ENCODE measurements at regions not wholly inside any gene's neighbourhood (a gene's known extent, or its start where the extent isn't known, plus 50 kb on each side); places are given as distances from the start of the nearest gene placed in this dataset.

DNA sequence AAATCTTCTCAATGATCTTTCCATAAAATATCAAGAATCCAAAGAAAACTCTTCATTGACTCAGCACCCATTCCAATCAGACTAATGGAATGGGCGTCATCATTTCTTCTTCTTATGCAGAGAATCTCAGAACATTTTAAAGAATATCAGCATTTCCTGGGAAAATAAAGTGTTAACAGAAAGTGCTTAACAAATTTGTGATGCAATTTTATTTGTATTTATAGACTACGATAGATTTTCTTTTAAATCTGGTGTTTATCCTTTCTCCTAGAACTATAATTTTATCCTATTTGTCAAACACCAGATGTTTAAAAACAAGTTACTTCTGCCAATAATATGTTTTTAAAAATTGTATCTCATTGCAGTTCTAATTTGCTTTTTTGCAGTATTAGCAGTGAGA is 330.7 kb downstream of the COL12A1 start:
- DNase-seq: no peak

DNA sequence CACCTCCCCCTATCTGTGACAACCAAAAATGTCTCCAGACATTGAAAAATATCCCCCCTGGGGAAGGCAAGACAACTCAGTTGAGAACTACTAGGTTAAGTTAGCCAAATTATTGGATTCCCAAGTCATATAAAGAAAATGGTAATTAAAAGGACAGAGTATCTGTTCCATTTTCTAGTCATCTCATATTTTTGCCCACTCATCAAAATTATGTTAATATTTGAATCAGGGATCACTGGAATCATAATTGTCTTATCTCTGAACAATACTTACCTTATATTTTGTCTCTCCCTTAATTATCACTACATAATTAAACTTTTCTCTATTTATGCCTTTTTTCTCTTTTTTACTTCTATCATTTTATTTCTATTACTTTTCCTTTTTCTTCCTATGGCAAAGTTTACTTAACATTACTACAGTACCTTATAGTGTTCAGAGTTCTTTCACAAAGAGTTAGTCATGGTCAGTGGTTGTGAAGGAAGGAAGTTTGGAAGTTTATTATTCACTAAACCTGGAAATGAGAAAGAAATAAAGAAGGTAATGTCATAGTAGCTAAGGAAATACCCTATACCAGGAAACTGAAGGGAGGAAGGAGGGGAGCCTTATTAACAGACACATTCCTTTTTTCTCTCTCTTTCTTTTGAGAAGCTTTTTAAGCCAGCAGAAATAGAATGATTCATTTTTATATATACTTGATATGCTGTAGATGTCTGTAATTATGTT is 332.9 kb downstream of the COL12A1 start:
- DNase-seq: no peak

DNA sequence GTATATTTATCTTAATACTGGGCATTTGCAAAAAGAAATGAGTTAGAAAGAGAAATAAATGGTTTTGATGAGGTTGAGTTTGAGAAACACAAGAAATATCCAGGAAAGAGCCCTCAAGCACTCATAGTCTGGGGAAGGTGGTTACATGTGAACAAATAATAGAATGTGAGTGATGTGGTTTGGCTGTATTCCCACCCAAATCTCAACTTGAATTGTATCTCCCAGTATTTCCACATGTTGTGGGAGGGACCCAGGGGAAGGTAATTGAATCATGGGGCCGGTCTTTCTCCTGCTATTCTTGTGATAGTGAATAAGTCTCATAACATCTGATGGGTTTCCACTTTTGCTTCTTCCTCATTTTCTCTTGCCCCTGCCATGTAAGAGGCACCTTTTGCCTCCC is 334.1 kb downstream of the COL12A1 start:
- no peak for DNase-seq

DNA sequence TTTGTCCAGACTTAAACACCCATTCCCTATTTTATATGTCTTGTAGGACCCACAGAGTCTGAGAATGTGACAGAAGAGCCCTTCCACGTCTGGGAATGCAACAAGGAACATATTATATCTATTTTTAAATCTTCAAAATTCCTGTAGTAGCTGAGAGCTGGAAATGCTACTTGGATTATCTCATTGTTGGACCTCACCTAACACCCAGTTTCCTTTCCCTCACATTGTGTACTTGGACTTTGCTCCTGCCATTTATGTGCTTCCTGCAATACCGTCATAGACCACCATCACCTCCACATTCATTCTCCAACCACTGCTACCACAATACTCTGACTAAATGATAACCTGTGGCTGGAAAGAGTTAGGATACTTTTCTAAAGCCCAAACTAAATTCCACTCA is 335.4 kb downstream of the COL12A1 start:
- DNase-seq: no peak

DNA sequence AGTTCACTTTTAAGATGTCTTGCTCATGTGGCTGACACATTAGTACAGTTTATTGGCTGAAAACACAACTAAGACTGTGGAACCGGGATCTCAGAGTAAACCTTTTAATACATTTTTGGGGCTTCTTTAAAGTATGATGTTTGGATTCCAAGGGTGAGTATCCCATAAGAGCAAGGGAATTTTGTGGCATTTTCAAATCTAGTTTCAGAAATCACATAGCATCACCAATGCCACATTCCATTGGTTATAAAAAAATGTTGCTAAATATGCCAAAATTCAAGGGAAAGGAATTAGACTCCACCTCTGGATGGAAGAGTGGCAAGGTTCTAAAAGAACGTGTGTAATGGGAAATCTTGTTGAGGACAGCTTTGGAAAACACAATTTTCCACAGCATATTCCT is 338.6 kb downstream of the COL12A1 start:
- DNase-seq: no peak

DNA sequence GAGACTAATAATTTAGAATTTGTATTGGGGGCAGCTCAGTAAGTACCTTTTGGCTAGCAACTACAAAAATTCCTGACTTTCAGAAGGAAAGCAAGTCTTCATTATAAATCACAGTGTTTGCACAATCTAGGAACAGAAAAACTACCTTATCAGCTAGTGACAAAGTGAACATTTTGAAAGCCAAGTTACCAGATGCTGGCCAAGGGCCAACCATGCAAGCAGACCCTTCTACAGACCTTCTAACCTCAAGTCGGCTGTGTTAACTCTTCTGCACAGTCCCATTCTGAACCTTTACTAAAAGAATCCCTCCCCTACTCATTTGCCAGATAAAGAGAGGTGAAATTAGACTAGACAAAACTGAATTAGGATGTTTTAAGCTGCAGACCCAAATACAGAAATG is 341.9 kb downstream of the COL12A1 start:
- no peak for DNase-seq

DNA sequence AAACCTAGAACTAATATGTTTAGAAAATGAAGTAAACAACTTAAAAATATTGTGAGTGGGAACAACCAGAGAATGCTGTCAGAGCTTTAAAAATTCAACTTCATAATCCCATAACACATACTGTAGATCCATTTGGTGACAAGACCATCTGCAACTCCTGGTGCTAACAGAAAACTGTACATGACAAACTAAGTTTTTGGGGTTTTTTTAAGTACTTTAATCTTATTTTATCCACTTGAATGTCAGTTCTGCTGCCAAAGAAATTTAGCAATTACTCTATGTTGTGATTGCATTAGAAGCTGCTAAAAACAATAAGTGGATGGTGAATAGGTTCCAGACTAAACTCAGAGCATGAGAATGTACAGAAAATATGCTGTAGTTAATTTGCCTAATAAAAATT is 345.4 kb downstream of the COL12A1 start:
- no peak for DNase-seq

DNA sequence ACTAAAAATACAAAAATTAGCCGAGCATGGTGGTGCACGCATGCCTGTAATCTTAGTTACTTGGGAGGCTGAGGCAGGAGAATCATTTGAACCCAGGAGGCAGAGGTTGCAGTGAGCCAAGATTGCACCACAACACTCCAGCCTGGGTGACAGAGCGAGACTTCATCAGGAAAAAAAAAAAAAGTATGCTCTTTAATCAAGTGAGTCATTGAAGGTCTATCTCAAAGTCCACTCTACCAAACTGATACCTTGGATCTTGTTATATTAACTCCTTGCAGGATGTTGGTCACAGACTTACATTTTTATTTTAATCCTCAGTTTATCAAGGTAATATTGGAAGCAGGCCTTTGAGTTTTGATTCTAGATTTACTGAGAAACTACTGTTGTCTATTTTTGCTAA is 348.7 kb downstream of the COL12A1 start:
- no peak for DNase-seq

DNA sequence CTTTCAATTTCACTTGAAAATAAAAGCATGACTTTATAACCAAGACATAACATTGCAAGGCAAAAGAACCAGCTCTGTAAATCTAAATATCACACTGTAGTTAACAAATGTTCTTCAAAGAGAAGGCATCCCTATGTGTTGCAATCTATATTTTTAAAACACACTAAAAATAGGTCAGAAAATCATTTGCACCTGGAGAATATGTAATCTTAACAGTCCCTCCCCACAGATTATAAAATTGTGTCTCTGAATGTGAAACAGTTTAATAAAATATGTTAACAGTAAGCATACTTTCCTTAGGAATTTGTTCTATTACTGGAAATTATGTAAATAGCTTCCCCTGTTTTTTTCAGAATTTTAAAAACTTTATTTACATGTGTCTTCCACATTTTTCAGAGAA is 351.9 kb downstream of the COL12A1 start:
- no peak for DNase-seq

DNA sequence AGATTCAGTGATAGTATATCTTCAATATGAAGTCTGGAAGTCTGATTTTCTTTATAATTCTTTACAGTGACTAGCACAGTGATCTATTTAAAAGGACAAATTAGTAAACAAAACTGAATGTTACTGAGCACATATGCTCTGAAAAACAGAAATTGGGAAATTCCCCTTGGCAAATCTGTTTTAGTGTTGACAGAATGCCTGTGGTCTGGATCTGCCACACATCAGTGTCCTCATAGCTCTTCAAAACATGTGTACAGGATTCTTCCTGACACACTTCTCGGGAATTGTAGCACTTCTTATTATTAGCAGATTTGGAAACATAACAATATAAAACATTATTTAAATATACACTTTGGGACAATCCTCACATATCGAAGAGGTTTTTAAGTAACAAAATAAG is 354.3 kb downstream of the COL12A1 start:
- DNase-seq: no peak

DNA sequence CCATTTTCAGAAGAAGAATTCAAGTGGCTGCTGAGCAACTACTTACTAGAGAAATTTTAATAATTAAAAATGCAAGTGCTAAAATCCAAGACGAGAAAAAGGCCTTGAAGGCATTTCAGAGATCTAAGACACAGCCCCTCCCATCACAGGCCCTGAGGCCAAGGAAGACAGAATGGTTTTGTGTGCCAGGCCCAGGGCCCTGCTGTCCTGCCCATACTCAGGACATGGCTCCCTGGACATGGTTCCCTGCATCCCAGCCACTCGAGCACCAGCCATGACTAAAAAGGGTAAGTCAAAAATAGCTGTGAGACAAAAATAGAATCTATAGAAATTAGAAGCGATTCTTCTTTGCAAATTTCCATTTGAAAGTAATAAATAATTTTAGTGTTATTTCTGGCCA is 364.9 kb downstream of the COL12A1 start:
- no peak for DNase-seq

DNA sequence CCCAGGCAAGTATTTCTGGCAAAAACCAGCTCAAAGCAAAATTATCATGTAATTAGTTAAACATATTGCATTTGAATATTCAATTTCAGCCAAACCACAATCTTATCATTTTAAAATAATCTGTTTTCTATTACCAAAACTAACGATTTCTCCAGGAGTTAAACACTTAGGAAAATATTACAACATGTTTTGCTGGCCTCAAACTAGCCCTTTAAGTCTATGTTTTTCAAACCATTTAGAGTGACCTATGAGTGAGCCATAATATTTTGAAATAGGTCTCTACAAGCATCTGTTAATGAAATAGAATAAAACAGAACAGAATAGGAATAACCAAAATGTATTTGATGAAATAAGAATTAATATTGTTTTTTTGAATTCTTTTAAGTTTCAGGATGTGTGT is 370.9 kb downstream of the COL12A1 start:
- DNase-seq: no peak

DNA sequence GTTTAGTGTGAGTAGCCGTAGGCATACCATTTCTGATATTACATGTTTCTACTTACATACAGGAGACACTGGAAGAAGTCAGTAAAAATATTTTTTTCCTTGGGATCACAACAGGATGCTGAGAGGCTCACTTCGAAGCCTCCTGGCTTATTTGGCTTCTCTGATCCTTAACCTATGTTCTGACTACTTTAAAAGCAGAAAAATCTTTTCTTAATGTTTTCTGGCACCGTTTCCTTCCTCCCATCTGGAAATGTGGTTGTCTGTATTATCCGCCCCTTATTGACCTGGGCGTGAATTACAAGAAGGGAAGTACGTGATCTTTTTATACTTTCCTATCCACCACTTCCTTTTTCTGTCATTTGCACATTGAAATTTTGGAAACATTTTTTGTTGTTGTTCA is 379.6 kb downstream of the COL12A1 start:
- DNase-seq: no peak

DNA sequence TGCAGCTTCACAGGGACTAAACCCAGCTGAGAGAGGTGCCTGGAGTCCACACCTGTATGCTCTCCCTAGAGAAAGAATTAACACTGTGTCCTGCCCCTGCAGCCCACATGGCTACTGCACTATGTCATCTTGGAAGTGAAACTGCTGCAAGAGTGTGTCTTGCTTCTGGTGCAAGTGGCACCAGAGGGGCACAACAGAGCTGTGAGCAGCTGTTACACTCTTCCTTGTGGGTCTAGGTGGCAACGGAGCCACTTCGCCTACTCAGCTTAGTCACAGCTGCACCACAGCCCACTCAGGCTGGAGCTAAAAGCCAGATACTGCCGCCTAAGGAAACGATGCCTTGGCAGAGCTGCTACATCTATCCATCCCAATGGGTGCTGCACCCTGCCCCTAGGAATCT is 391.4 kb downstream of the COL12A1 start:
- DNase-seq: no peak

DNA sequence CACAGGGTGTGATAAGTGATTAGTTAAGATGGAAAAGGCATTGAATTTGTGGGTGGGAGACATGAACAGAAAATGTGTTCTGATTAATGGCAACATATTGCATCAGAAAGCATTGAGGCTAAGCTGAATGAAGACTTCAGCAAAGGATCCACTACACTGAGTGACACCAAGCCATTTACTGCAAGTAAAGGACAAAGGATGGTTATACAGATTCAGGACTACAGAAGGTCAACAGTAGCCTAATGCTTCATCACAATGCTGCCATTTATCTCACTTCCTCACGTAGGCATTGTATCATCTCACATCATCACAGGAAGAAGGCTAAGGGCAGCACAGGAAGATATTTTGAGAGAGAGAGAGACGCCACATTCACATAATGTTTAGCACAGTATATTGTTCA is 398.2 kb downstream of the COL12A1 start:
- DNase-seq: no peak

DNA sequence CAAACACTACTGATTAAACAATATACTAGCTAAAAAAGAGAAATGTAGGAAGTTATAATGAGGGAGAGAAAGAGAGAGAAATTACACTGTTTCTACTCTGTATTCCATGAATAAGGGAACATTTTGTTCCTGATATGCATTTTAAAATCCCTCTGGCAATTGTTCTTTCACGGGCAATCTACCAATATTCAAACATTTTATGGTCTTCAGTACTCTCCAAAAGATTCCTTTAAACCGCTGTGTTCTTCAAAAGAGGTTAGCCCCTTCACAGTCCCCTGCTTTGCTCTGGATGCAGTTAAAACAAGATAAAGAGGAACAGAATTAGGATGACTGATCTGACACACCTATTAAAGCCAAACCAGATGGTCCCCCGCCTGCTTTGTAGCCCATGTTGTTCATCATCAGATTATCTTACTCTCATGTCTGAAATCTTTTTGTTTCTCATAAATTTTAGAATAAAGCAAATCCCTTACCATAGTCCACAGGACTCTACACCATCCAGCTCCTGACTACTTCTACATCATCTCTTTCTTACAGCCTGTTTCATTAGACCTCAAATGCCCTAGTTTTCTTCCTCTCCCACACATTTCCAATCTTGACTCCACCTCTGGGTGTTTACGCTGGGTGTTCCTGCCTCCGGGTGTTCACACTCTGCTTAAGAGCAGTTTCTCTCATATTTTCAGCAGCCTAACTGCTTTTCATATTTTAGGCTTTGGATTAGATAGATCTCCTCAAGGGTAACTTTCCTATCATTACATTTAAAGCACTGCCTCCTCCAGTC is 399.7 kb downstream of the COL12A1 start:
- no peak for DNase-seq

DNA sequence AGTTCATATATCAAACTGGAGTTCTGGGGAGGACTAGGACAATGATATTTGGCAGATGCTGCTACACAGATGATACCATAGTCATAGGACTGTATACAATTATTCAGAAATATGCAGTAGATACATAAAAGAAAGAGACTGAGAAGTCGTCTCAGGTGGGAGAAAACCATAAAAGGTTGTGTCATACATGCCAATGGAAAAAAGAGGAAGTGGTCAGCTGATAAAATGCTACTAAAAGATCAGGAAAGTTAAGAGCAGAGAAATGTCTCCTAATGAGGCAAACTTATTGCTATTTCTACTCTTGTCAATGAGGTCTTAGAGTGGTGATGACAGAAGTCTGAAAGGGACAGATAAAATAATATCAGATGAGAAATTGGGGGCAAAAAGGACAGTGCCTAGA is 407.6 kb downstream of the COL12A1 start:
- no peak for DNase-seq

DNA sequence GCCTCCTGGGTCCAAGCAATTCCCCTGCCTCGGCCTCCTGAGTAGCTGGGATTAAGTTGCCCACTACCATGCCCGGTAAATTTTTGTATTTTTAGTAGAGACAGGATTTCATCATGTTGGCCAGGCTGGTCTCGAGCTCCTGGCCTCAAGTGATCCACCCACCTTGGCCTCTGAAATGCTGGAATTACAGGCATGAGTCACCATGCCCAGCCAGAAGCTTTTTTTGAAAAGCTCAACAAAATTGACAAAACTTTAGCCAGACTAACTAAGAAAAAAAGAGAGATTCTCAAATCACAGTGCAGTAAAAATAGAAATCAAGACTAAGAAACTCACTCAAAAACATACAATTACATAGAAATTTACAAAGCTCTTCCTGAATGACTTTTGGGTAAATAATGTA is 420.6 kb downstream of the COL12A1 start:
- DNase-seq: no peak

DNA sequence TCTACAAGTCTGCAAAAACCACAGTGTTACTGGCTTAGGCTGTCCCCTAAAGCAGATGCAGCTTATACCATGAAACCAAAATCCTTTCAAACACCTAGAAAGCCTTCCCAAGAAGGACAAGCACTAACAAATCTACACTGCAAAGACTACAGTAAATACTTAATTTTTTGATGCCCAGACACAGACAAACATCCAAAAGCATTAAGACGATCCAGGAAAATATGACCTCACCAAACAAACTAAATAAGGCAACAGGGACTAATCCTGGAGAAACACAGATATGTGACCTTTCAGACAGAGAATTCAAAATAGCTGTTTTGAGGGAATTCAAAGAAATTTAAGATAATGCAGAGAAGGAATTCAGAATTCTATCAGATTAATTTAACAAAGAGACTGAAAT is 423.5 kb downstream of the COL12A1 start:
- DNase-seq: no peak

DNA sequence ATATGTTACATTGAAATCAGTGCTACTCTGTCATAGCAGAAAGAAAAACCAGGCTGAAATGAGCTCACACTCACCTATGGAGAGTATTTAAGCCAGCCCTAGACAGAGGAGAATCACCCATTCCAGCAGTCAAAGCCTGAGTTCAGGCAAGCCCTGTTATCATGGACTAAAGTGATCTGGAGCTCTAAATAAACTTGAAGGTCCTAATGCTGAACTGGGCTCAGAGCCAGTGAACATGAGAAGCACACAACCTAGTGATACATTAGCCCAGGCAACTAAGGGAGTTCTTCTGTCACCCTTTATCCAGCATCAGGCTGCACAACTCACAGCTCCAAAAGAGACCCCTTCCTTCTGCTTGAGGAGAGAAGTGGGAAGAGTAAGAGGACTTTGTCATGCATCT is 425.0 kb downstream of the COL12A1 start:
- DNase-seq: no peak

DNA sequence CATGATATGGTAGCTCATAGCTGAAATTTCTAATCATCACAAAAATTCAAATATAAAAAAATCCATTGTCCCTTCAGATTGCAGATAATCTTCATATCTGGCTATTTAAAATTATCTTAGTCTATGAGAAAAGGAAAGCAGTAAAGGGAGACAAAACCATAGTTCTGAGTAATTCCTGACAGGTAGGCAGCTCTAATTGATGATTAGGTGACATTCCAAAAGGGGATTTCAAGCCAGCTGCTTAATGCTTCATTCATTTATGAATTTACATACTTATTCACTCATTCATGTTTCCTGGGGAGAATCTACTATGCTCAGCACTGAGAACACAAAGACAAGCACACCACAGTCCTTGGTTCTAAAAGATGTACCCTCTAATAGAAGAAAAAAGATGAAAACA is 437.1 kb downstream of the COL12A1 start:
- no peak for DNase-seq

DNA sequence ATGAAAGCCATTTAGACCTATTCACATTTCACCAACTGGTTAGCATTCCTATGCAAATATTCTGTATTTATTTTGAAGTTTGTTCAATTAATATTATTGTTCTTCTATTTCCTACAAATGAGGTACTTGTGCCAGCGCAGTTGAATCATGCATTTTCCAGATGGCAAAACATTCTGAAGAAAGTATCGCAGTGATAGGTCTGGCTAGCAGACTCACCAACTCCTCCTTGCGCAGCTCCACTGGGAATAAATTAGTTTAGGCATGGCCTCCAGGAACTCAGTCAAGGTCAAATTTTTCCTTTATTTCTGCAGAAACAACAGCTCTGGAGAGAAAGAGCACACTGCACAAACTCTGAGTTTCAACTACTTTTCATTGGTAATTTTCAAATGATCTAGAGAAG is 437.7 kb downstream of the COL12A1 start:
- DNase-seq: no peak

DNA sequence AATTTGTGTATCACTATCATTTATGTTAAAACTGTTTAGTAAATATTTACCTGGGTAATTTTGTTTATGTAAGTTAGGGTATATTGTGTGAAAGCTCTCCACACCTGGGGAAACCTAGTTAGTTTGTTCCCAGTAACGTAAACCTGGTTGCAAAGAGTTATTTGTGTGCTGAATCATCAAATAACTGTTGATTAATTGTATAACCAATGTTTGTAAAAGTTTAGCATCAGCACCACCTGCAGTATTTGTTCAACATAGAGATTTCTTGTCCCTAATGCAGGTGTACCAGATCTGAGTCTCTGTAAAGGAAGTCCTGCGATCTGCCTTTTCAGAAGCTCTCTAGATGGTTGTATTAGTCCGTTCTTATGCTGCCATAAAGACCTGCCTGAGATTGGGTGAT is 440.4 kb downstream of the COL12A1 start:
- DNase-seq: no peak

DNA sequence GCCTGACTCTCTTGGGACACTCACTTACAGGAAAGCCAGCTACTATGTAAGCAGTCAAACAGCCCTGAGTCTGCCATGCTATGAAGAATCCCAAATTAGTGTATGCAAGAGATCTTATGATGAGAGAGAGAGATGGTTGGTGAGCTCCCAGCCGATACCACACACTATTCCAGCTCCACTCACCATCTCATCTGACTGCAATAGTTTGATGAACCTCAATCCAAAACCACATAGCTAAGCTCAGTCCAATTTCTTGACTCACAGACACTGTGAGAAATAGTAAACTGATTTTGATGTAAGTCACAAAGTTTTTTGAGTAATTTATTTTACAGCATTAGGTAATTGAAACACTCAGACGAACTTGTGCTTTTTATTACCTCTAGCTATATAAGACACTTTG is 441.4 kb downstream of the COL12A1 start:
- DNase-seq: no peak

DNA sequence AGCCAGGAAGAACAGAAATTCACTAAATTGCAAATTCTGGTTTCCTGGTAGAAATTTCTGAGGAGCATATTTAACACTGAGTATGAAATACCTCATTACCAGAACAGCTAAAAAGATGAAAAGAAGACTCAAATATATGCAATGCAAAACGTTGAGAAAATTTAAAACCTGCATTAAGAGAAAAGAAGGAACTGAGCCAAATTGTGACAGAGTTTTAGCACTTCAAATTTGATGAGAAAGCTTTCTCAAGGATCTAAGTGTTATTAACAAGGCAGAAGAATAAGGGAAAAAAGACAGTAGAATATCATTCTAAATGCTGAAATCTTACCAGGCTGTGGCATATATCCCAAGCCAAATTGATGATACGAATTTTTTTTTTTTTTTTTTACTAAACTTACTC is 443.0 kb downstream of the COL12A1 start:
- DNase-seq: no peak
